H9 (cell line): ENCODE measurements at regions not wholly inside any gene's neighbourhood (a gene's known extent, or its start where the extent isn't known, plus 50 kb on each side); places are given as distances from the start of the nearest gene placed in this dataset.

ENCODE experiments used
- DNase-seq: peaks from one replicate; pipeline ENCODE4 v3.0.0-alpha.2; 2017
- H2AFZ ChIP-seq: one replicate; pipeline ENCODE4 v1.6.1; 2013; ENCODE audit warnings: mild to moderate bottlenecking, low read length, control low read depth, moderate library complexity
- H2AK5ac ChIP-seq: 2 replicates; pipeline ENCODE4 v1.6.1; 2013; ENCODE audit warnings: low read length, control low read depth, mixed read lengths; ENCODE audit not compliant: insufficient read length
- H2BK120ac ChIP-seq: one replicate; pipeline ENCODE4 v1.6.1; 2013; ENCODE audit warnings: low read depth, mild to moderate bottlenecking, low read length, control low read depth, inconsistent platforms; ENCODE audit not compliant: poor library complexity, severe bottlenecking
- H2BK12ac ChIP-seq: 2 replicates; pipeline ENCODE4 v1.6.1; 2013; ENCODE audit warnings: low read length, control low read depth, mixed read lengths, low read depth; ENCODE audit not compliant: insufficient read length
- H2BK15ac ChIP-seq: 2 replicates; pipeline ENCODE4 v1.6.1; 2013; ENCODE audit warnings: low read depth, low read length, control low read depth
- H2BK20ac ChIP-seq: one replicate; pipeline ENCODE4 v1.6.1; 2013; ENCODE audit warnings: low read depth, mild to moderate bottlenecking, low read length, control low read depth, inconsistent platforms; ENCODE audit not compliant: poor library complexity, severe bottlenecking
- H2BK5ac ChIP-seq: 2 replicates; pipeline ENCODE4 v1.6.1; 2013; ENCODE audit warnings: low read length, control low read depth, mixed read lengths; ENCODE audit not compliant: insufficient read length
- H3K14ac ChIP-seq: 2 replicates; pipeline ENCODE4 v1.6.1; 2013; ENCODE audit warnings: low read length, control low read depth; ENCODE audit not compliant: insufficient read depth
- H3K18ac ChIP-seq: 2 replicates; pipeline ENCODE4 v1.6.1; 2013; ENCODE audit warnings: low read depth, mild to moderate bottlenecking, mixed read lengths, low read length, control low read depth; ENCODE audit not compliant: insufficient read length
- H3K23ac ChIP-seq: 2 replicates; pipeline ENCODE4 v1.6.1; 2013; ENCODE audit warnings: low read length, control low read depth, mixed read lengths, low read depth; ENCODE audit not compliant: insufficient read length
- H3K23me2 ChIP-seq: 2 replicates; pipeline ENCODE4 v1.6.1; 2013; ENCODE audit warnings: low read depth, mild to moderate bottlenecking, mixed read lengths, low read length, control low read depth; ENCODE audit not compliant: insufficient read length, poor library complexity, severe bottlenecking
- H3K27ac ChIP-seq: 2 replicates; pipeline ENCODE4 v1.5.1; 2013; ENCODE audit warnings: low read length, control low read depth, mixed read lengths, low read depth; ENCODE audit not compliant: insufficient read length
- H3K27me3 ChIP-seq: 2 replicates; pipeline ENCODE4 v1.6.1; 2013; ENCODE audit warnings: low read length, control low read depth, inconsistent platforms; ENCODE audit not compliant: insufficient read depth
- H3K4ac ChIP-seq: 2 replicates; pipeline ENCODE4 v1.6.1; 2013; ENCODE audit warnings: low read depth, mild to moderate bottlenecking, control low read depth, inconsistent platforms, low read length, moderate library complexity
- H3K4me1 ChIP-seq: 2 replicates; pipeline ENCODE4 v1.6.1; 2013; ENCODE audit warnings: low read length, control low read depth, inconsistent platforms; ENCODE audit not compliant: insufficient read depth
- H3K4me2 ChIP-seq: 2 replicates; pipeline ENCODE4 v1.6.1; 2013; ENCODE audit warnings: low read length, control low read depth, mixed read lengths; ENCODE audit not compliant: insufficient read length, insufficient read depth
- H3K56ac ChIP-seq: 2 replicates; pipeline ENCODE4 v1.6.1; 2013; ENCODE audit warnings: low read depth, mild to moderate bottlenecking, mixed read lengths, low read length, control low read depth; ENCODE audit not compliant: insufficient read length
- H3K79me1 ChIP-seq: 2 replicates; pipeline ENCODE4 v1.6.1; 2013; ENCODE audit warnings: low read depth, mild to moderate bottlenecking, moderate library complexity, low read length, control low read depth, inconsistent platforms; ENCODE audit not compliant: insufficient read depth, poor library complexity, severe bottlenecking
- H3K79me2 ChIP-seq: 2 replicates; pipeline ENCODE4 v1.6.1; 2013; ENCODE audit warnings: low read length, control low read depth, inconsistent platforms; ENCODE audit not compliant: insufficient read depth
- H3K9ac ChIP-seq: 2 replicates; pipeline ENCODE4 v1.6.1; 2013; ENCODE audit warnings: low read length, control low read depth, mixed read lengths; ENCODE audit not compliant: insufficient read length; ENCODE audit errors: extremely low read depth
- H3K9me3 ChIP-seq: one replicate; pipeline ENCODE4 v1.6.1; 2013; ENCODE audit warnings: low read depth, low read length, inconsistent platforms; ENCODE audit not compliant: control insufficient read depth
- H3T11ph ChIP-seq: one replicate; pipeline ENCODE4 v1.6.1; 2013; ENCODE audit warnings: mild to moderate bottlenecking, low read length, control low read depth, inconsistent platforms
- H4K20me1 ChIP-seq: one replicate; pipeline ENCODE4 v1.6.1; 2013; ENCODE audit not compliant: control insufficient read depth, insufficient read length, insufficient read depth
- H4K5ac ChIP-seq: 2 replicates; pipeline ENCODE4 v1.6.1; 2013; ENCODE audit warnings: low read depth, mild to moderate bottlenecking, mixed read lengths, low read length, control low read depth; ENCODE audit not compliant: insufficient read length
- H4K8ac ChIP-seq: replicated peaks from 2 replicates; pipeline ENCODE4 v1.6.1; 2013; ENCODE audit warnings: low read length, control low read depth, mixed read lengths, low read depth; ENCODE audit not compliant: insufficient read length
- H4K91ac ChIP-seq: 2 replicates; pipeline ENCODE4 v1.6.1; 2013; ENCODE audit warnings: low read depth, mild to moderate bottlenecking, moderate library complexity, mixed read lengths, low read length, control low read depth; ENCODE audit not compliant: insufficient read length
- H3K27ac Mint-ChIP-seq, 3 experiments: 2 replicates in 2 of 3; 3 replicates in 1 of 3; pipeline ENCODE4 v1.8.0; 2020 to 2021; ENCODE audit warnings: mixed read lengths in 3 of 3, mild to moderate bottlenecking in 1 of 3, moderate library complexity in 1 of 3
- H3K27me3 Mint-ChIP-seq: 2 replicates; pipeline ENCODE4 v1.8.0; 2021; ENCODE audit warnings: low read depth, mild to moderate bottlenecking, moderate library complexity, mixed read lengths
- H3K36me3 Mint-ChIP-seq, 3 experiments: 2 replicates in 2 of 3; 3 replicates in 1 of 3; pipeline ENCODE4 v1.8.0; 2020 to 2021; ENCODE audit warnings: low read depth in 3 of 3, mixed read lengths in 3 of 3; ENCODE audit not compliant: insufficient read depth in 1 of 3
- H3K4me1 Mint-ChIP-seq, 2 experiments: 2 replicates each; pipeline ENCODE4 v1.8.0; 2020; ENCODE audit warnings: mixed read lengths in 2 of 2
- H3K4me3 Mint-ChIP-seq, 2 experiments: 2 replicates in 1 of 2; 3 replicates in 1 of 2; pipeline ENCODE4 v1.8.0; 2020 to 2021; ENCODE audit warnings: mild to moderate bottlenecking in 2 of 2, mixed read lengths in 2 of 2, moderate library complexity in 1 of 2
- H3K9me3 Mint-ChIP-seq, 2 experiments: 2 replicates in 1 of 2; 3 replicates in 1 of 2; pipeline ENCODE4 v1.8.0; 2020; ENCODE audit warnings: mild to moderate bottlenecking in 2 of 2, mixed read lengths in 2 of 2, moderate library complexity in 1 of 2
- WGBS: extraction: QIAGEN DNeasy Blood & Tissue Kit; methylation state at CpG from one replicate; pipeline ENCODE4 v1.1.7; 2013; ENCODE audit warnings: missing lambda C conversion rate, low lambda C conversion rate, mixed read lengths; ENCODE audit not compliant: insufficient read length; ENCODE audit errors: extremely low coverage; 5-methylcytosine and 5-hydroxymethylcytosine counted together
- TF ChIP-seq, protein P1 (sequence below): fragments of 200-600 bp; sonication (generic); conservative IDR thresholded peaks from 3 replicates; pipeline ENCODE4 v1.8.0; 2021; ENCODE audit warnings: antibody characterized with exemption, mild to moderate bottlenecking

GRCh38 chr13:83414393-83414792 is 467.9 kb downstream of the SLITRK1 start:
- no peaks in the 10 kb centered on the region for H3K23me2 ChIP-seq
- no peak overlapping the region for H2BK20ac ChIP-seq
- H2BK5ac ChIP-seq: no peak overlapping the region
- no peak overlapping the region for H2BK12ac ChIP-seq
- WGBS: no CpG with 5 or more reads among the region's 4 CpGs
- H3K18ac ChIP-seq: no peak overlapping the region
- no peak overlapping the region for H3K4me2 ChIP-seq
- no peak overlapping the region for H3T11ph ChIP-seq
- no peak overlapping the region for H3K56ac ChIP-seq
- no peak overlapping the region for H3K23ac ChIP-seq
- H2AFZ ChIP-seq: no peak overlapping the region
- no peaks in the 10 kb centered on the region for H3K79me2 ChIP-seq
- no peak overlapping the region for H3K14ac ChIP-seq
- H3K27me3 ChIP-seq: no peaks in the 10 kb centered on the region
- no peak for DNase-seq
- no peak overlapping the region for H4K8ac ChIP-seq
- no peaks in the 10 kb centered on the region for H3K36me3 Mint-ChIP-seq
- H3K27ac Mint-ChIP-seq: no peak overlapping the region
- no peak overlapping the region for H3K27ac ChIP-seq
- no peak overlapping the region for H3K4me3 Mint-ChIP-seq
- no peaks in the 10 kb centered on the region for H3K4me1 Mint-ChIP-seq
- H4K20me1 ChIP-seq: no peaks in the 10 kb centered on the region
- no peak overlapping the region for H2AK5ac ChIP-seq
- H4K5ac ChIP-seq: no peak overlapping the region
- no peaks in the 10 kb centered on the region for H3K9me3 ChIP-seq
- TF ChIP-seq, protein P1, sequence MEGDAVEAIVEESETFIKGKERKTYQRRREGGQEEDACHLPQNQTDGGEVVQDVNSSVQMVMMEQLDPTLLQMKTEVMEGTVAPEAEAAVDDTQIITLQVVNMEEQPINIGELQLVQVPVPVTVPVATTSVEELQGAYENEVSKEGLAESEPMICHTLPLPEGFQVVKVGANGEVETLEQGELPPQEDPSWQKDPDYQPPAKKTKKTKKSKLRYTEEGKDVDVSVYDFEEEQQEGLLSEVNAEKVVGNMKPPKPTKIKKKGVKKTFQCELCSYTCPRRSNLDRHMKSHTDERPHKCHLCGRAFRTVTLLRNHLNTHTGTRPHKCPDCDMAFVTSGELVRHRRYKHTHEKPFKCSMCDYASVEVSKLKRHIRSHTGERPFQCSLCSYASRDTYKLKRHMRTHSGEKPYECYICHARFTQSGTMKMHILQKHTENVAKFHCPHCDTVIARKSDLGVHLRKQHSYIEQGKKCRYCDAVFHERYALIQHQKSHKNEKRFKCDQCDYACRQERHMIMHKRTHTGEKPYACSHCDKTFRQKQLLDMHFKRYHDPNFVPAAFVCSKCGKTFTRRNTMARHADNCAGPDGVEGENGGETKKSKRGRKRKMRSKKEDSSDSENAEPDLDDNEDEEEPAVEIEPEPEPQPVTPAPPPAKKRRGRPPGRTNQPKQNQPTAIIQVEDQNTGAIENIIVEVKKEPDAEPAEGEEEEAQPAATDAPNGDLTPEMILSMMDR: no peak
- H3K4me1 ChIP-seq: no peaks in the 10 kb centered on the region
- no peaks in the 10 kb centered on the region; a peak in 2 of 5 replicates for H3K9me3 Mint-ChIP-seq
- H2BK15ac ChIP-seq: no peak overlapping the region
- no peak overlapping the region for H4K91ac ChIP-seq
- no peak overlapping the region for H3K4ac ChIP-seq
- no peaks in the 10 kb centered on the region for H3K79me1 ChIP-seq
- no peak overlapping the region for H2BK120ac ChIP-seq
- no peak overlapping the region for H3K9ac ChIP-seq
- H3K27me3 Mint-ChIP-seq: no peaks in the 10 kb centered on the region
